A549 (cell line): ENCODE measurements at regions not wholly inside any gene's neighbourhood (a gene's known extent, or its start where the extent isn't known, plus 50 kb on each side); places are given as distances from the start of the nearest gene placed in this dataset.

ENCODE experiments used
- EP300 ChIP-seq, 2 experiments: fragments of >200 bp; sonication (Bioruptor Twin); formaldehyde crosslinking; IDR thresholded peaks; 2 replicates in 1 of 2; 3 replicates in 1 of 2; pipeline ENCODE4 v1.6.1; 2016 to 2017
- FOSL2 ChIP-seq, 2 experiments: fragments of 450-650 bp in 1 of 2; fragments of >200 bp in 1 of 2; sonication (Bioruptor Twin) in 1 of 2; formaldehyde crosslinking; IDR thresholded peaks; 2 replicates each; pipeline versions ENCODE4 v1.5.0 to v1.6.1; 2016 to 2020; ENCODE audit warnings: mild to moderate bottlenecking in 1 of 2, moderate library complexity in 1 of 2
- KDM1A ChIP-seq: fragments of 200-600 bp; sonication (generic); IDR thresholded peaks from 2 replicates; pipeline ENCODE4 v1.6.1; 2016; ENCODE audit warnings: low read depth, mild to moderate bottlenecking
- MYC ChIP-seq: IDR thresholded peaks from 2 replicates; pipeline ENCODE4 v1.6.1; 2012; ENCODE audit warnings: mild to moderate bottlenecking, inconsistent platforms, low read length, improper control_type of control experiment, borderline replicate concordance
- PHF8 ChIP-seq: fragments of 200-600 bp; sonication (generic); IDR thresholded peaks from 2 replicates; pipeline ENCODE4 v1.6.1; 2016; ENCODE audit warnings: low read depth, mild to moderate bottlenecking, antibody characterized with exemption, moderate library complexity, borderline replicate concordance
- POLR2A ChIP-seq: IDR thresholded peaks from 2 replicates; pipeline ENCODE4 v1.6.1; 2012; ENCODE audit warnings: mild to moderate bottlenecking, low read length
- RAD21 ChIP-seq, 2 experiments: fragments of >200 bp in 1 of 2; sonication (Bioruptor Twin) in 1 of 2; formaldehyde crosslinking in 1 of 2; IDR thresholded peaks in 1 of 2; conservative IDR thresholded peaks in 1 of 2; 2 replicates in 1 of 2; 3 replicates in 1 of 2; pipeline ENCODE4 v1.6.1; 2012 to 2018; ENCODE audit warnings: inconsistent platforms in 1 of 2
- SREBF2 ChIP-seq: fragments of 450-650 bp; IDR thresholded peaks from 2 replicates; pipeline ENCODE4 v1.6.1; 2014; ENCODE audit warnings: mild to moderate bottlenecking, moderate library complexity
- ZFP36 ChIP-seq: fragments of 450-650 bp; IDR thresholded peaks from 2 replicates; pipeline ENCODE4 v1.6.1; 2014; ENCODE audit warnings: borderline replicate concordance; ENCODE audit not compliant: partially characterized antibody
- TF ChIP-seq, protein P1 (sequence below): fragments of >200 bp; sonication (Bioruptor Twin); formaldehyde crosslinking; IDR thresholded peaks from 3 replicates; pipeline ENCODE4 v1.5.1; 2016
- TF ChIP-seq, protein P2 (sequence below): IDR thresholded peaks from 2 replicates; pipeline ENCODE4 v1.6.1; 2012
- TF ChIP-seq, protein P3 (sequence below): fragments of 450-650 bp; IDR thresholded peaks from 2 replicates; pipeline ENCODE4 v1.6.1; 2014; ENCODE audit warnings: antibody characterized with exemption
- TF ChIP-seq, protein P4 (sequence below): IDR thresholded peaks from 2 replicates; pipeline ENCODE4 v1.6.1; 2012

DNA sequence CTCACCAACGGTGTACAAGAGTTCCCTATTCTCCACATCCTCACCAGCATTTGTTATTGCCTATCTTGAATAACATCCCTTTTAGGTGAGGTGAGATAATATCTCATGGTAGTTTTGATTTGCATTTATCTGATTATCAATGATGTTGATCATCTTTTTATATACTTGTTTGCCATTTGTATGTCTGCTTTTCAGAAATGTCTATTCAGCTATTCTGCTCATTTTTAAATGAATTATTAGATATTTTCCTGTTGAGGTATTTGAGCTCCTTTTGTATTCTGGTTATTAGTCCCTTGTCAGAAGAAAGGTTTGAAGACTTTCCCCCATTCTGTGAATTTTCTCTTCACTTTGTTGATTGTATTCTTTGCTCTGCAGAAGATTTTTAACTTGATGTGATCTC, 695.5 kb upstream of the DDX18 start:
- TF ChIP-seq MYC (no peak), RAD21 (conservative IDR thresholded peaks at IDR 0.05 in 1 of 2, IDR thresholded peaks at IDR 0.05 in 1 of 2) (no peak), SREBF2 (no peak), POLR2A (no peak), PHF8 (no peak), KDM1A (no peak), FOSL2 (IDR thresholded peaks at IDR 0.05) (no peak), FOSL2 (CRISPR knock-in tag; IDR thresholded peaks at IDR 0.05) (no peak), EP300 (IDR thresholded peaks at IDR 0.05) (no peak), ZFP36 (no peak)
- TF ChIP-seq, protein P1, sequence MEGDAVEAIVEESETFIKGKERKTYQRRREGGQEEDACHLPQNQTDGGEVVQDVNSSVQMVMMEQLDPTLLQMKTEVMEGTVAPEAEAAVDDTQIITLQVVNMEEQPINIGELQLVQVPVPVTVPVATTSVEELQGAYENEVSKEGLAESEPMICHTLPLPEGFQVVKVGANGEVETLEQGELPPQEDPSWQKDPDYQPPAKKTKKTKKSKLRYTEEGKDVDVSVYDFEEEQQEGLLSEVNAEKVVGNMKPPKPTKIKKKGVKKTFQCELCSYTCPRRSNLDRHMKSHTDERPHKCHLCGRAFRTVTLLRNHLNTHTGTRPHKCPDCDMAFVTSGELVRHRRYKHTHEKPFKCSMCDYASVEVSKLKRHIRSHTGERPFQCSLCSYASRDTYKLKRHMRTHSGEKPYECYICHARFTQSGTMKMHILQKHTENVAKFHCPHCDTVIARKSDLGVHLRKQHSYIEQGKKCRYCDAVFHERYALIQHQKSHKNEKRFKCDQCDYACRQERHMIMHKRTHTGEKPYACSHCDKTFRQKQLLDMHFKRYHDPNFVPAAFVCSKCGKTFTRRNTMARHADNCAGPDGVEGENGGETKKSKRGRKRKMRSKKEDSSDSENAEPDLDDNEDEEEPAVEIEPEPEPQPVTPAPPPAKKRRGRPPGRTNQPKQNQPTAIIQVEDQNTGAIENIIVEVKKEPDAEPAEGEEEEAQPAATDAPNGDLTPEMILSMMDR, result no peak
- TF ChIP-seq, protein P2, sequence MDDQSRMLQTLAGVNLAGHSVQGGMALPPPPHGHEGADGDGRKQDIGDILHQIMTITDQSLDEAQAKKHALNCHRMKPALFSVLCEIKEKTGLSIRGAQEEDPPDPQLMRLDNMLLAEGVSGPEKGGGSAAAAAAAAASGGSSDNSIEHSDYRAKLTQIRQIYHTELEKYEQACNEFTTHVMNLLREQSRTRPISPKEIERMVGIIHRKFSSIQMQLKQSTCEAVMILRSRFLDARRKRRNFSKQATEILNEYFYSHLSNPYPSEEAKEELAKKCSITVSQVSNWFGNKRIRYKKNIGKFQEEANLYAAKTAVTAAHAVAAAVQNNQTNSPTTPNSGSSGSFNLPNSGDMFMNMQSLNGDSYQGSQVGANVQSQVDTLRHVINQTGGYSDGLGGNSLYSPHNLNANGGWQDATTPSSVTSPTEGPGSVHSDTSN, result no peak
- TF ChIP-seq, protein P3, sequence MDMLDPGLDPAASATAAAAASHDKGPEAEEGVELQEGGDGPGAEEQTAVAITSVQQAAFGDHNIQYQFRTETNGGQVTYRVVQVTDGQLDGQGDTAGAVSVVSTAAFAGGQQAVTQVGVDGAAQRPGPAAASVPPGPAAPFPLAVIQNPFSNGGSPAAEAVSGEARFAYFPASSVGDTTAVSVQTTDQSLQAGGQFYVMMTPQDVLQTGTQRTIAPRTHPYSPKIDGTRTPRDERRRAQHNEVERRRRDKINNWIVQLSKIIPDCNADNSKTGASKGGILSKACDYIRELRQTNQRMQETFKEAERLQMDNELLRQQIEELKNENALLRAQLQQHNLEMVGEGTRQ, result no peak
- TF ChIP-seq, protein P4, sequence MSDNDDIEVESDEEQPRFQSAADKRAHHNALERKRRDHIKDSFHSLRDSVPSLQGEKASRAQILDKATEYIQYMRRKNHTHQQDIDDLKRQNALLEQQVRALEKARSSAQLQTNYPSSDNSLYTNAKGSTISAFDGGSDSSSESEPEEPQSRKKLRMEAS, result no peak
